Uterus (tissue), 2 donors: ENCODE measurements at regions not wholly inside any gene's neighbourhood (a gene's known extent, or its start where the extent isn't known, plus 50 kb on each side); places are given as distances from the start of the nearest gene placed in this dataset.

Experiments
- CTCF ChIP-seq, 4 experiments: fragments of 200-600 bp in 2 of 4; fragments of 450-650 bp in 2 of 4; sonication (generic) in 2 of 4; IDR thresholded peaks; one replicate each; pipeline ENCODE4 v1.5.1; 2016 to 2019; ENCODE audit warnings: antibody characterized with exemption in 4 of 4, mild to moderate bottlenecking in 2 of 4, moderate library complexity in 1 of 4
- POLR2A ChIP-seq, 2 donors: fragments of 450-650 bp; IDR thresholded peaks; one replicate each; pipeline ENCODE4 v1.6.1; 2016; ENCODE audit warnings: antibody characterized with exemption in 2 of 2, mild to moderate bottlenecking in 1 of 2, moderate library complexity in 1 of 2

- TF ChIP-seq CTCF (IDR thresholded peaks at IDR 0.05) = no peak
- TF ChIP-seq POLR2A (IDR thresholded peaks at IDR 0.05) = no peak
Measured at GRCh38 chr9:113785334-113785733, 90.8 kb upstream of the ZNF618 start.
